ENCODE measurements at regions not wholly inside any gene's neighbourhood (a gene's known extent, or its start where the extent isn't known, plus 50 kb on each side); places are given as distances from the start of the nearest gene placed in this dataset.
"Not testable (repeated sequence)": the region's sequence is repeated elsewhere in the genome, so short reads cannot be mapped to it uniquely, and the experiment has no call there.

DNA sequence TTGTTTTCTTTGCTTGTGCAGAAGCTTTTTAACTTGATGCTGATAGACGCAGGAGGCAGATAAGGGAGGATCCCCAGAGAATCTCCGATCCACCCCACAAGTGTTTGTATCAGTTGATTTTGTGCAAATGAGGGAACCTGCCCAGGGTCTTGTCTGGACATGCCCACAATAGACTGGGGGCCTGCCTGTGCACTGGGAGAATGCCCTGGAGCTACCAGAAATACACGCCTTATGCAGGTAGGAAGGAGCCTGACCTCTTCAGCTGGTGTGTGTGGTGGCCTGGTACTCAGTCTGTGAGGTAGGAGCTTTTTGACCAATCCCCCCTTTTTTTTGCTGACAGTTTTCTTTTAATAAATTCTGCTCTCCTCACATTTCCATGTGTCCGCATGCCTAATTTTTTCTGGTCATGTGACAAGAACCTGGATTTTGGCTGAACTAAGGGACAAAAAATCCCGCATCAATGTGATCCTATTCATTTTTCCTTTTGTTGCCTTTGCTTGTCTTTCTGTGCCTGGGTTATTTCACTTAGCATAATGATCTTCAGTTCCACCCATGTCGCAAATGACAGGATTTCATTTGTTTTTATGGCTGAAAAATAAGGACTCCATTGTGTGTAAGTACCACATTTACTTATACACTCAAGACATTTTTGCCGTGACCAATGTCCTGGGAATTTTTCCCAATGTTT lies 430.6 kb upstream of the NRG3 start:
- no peak for DNase-seq (ENCODE audit: low spot score)

DNA sequence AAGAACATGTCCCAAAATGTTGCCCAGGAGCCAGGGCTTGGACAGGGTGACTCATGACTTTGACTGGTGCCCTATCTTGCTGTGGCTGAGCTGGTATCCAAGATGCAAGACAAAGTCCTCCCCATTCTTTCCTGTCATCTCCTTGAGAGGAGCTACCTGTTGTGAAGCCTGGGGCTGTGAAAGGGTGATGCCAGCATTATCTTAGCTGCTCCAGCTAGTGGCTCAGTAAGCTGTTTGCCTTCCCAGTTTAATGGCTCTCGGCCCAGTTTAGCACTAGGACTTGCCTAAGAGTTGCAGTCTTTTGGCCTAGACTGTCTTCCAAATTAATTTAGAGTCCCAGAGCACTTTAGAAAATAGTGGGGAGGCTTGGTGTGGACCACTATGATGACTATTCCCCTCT lies 424.3 kb upstream of the NRG3 start:
- no peak for DNase-seq (ENCODE audit: low spot score)

DNA sequence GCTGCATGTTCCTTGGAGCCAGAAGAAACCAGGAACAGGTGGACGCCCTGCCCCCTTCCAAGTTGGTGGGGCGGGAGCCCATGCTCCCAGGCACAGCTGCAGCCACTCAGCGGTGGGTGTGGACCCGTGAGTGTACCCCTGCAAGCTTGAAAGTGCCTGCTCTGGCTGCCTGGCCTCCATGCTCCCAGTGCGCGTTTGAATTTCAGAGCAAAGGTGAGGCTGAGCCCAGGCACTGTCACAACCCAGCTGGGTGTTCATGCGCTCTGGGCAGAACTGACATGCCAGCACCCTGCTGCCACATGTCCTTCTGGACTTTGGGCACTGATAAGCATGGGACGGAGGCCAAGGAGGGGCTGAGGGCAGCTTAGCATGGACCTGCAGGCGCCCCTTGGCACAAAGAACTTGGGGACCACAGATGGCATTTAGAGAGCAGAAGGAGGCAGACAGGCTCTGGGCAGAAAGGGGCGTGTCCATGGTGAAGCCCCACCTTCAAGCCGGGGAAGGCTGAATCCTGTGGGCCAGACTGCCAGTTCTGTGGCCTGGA lies 402.0 kb upstream of the NRG3 start:
- no peak for DNase-seq (ENCODE audit: low spot score)

DNA sequence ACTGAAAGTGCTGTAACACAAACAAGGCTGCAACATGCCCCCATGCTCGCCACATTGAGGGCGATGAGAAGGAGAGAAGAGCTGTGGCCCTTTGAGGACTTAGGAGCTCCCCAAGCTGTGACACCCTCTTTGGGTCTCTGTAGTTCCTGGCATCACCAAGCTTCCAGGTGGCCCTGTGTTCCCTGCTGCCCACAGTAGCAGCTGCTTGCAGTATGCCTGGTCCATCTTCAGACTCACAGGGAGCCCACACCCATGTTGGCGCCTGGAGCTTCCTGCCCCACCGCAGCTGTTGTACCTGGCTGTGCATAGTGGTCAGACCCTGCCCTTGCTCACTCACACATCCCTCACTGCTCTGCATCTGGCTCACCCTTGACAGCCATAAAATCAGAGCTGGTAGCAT lies 401.2 kb upstream of the NRG3 start:
- DNase-seq (ENCODE audit: low spot score): no peak

DNA sequence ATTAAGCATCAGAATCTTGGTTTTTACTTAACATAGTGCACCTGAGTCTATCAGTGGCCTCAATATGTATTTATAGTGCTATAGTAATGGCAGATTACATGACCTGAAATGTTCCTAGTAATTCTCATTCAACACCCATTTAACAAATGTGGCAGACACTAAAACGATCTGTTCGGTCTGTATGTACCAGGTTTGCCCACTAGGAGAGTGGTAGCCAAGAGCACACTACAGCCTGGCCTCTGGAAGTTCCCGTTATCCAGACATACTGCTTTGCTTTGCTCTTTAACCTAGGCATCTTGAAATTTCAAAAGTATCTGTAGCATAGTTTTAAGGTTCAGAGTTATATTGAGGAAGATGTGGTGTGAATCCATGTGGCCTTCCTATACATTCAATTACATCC lies 395.7 kb upstream of the NRG3 start:
- no peak for DNase-seq (ENCODE audit: low spot score)

DNA sequence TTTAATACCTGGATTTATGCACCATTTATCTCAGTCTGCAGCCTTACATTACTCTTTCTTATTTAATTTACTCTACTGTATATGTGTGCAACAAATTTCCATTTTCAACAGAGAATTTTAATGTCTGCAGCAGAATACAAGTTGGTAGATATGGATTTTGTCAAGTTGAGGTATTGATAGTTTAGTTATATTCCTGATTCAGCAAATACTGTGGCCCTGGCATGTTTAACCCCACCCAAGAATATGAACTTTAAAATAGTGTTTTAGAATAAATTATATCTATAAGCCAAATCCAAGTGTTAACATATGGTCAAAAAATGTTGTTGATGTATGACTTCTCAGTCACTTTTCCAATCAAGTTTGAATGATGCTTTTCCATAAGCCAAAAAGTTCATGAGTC lies 378.4 kb upstream of the NRG3 start:
- DNase-seq (ENCODE audit: low spot score): no peak

DNA sequence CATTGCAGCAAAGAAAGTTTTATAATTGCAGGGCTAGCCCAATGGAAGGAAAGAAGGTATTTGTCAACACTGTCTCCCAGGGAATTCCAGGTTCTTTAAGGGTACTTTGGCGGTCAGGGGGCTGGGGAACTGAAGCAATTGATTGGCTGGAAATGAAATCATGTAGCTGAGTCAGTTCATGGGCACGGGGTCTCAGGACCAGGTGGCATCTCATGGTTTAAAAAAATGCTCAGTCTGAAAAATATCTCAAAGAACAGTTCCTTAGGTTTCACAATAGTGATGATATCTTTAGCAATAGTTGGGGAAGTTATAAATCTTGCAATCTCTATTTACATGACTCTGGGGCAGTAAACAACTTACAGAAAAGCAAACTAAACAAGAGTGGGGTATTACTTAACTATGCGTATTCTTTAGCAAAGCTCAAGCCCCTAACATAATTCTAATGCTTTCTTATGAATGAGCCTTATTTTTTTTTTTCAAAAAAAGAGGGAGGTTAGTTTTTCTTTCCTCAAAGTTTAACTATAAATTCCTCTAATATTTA lies 376.9 kb upstream of the NRG3 start:
- DNase-seq (ENCODE audit: low spot score): no peak

DNA sequence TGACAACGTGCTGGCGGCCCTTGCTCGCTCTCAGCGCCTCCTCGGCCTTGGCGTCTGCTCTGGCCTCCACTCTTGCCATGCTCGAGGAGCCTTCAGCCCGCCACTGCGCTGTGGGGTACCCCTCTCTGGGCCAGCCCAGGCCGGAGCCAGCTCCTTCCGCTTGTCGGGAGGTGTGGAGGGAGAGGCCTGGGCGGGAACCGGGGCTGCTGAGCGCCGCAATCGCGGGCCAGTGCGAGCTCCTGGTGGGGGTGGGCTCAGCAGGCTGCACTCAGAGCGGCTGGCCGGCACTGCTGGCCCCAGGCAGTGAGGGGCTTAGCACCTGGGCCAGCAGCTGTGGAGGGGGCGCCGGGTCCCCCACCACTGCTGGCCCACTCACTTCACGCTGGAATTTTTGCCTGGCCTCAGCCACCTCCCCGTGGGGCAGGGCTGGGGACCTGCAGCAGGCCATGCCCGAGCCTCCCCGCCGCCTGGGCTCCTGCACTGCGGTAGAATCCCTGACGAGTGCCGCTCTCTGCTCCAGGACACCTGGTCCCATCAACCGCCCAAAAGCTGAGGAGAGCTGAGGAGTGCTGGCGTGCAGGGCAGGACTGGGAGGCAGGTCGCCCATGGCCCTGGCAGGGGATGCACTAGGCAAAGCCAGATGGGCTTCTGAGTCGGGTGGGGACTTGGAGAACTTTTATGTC lies 372.2 kb upstream of the NRG3 start:
- DNase-seq (ENCODE audit: low spot score): no peak

DNA sequence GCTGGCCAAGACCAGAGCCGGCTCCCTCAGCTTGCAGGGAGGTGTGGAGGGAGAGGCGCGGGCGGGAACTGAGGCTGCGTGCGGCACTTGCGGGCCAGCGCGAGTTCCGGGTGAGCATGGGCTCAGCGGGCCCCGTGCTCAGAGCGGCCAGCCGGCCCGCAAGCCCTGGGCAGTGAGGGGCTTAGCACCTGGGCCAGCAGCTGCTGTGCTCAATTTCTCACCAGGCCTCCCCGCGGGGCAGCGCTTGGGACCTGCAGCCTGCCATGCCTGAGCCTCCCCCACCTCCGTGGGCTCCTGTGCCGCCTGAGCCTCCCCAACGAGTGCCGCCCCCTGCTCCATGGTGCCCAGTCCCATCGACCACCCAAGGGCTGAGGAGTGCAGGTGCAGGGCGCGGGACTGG lies 369.2 kb upstream of the NRG3 start:
- not testable (repeated sequence) for DNase-seq (ENCODE audit: low spot score)

DNA sequence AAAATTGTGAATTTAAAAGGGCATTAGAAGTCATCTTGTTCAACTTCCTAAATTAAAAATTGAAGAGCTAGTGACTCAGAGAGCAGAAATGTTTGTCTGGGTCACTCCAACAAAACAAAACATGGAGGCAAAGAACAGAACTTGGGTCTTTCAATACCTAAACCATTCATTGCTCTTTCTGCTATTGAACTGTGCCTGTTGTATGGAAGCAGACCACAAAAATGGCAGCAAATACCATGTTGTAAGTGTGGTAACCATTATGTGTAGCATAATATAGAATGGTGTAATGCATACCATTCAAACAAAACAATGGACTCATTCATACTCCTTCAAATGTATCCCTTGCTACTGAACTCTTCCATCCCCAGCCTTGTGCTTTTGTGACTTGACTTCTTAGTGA lies 360.2 kb upstream of the NRG3 start:
- DNase-seq (ENCODE audit: low spot score): no peak

DNA sequence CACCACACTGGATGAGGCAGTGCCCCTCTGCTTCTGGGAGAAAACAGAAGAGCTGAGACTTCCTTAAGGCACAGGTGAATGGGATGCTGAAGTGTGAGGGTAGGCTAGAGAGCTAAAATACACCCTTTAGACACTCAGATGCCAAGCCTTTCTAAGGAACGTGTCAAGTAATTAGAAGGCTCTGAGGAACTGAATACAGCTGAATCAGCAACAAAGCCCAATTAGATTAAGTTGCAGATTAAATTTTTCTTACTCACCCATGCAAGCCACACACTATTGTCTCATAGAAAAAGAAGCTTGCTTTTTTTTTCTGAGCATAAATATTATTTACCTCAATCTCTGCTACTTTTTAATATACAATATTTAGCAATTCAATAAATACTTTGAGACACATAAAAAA lies 354.3 kb upstream of the NRG3 start:
- DNase-seq (ENCODE audit: low spot score): no peak

DNA sequence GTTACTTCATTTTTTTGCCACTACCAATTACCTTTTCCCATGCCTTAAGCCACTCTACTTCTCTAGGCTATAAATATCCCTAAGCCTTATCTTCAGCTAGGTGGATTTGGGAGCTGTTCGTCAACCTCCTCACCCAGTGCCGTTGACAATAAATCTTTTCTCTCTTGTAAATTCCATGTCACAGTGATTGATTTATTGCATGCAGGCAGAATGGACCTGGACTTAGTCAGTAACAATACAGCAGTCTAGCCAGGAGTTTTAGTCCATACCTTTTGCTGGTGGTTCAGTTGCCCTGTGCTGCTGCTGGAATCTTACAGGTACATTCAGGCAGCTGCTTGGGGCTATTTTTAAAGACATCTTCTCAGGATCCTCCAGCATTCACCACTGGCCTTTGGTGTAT lies 350.5 kb upstream of the NRG3 start:
- no peak for DNase-seq (ENCODE audit: low spot score)

DNA sequence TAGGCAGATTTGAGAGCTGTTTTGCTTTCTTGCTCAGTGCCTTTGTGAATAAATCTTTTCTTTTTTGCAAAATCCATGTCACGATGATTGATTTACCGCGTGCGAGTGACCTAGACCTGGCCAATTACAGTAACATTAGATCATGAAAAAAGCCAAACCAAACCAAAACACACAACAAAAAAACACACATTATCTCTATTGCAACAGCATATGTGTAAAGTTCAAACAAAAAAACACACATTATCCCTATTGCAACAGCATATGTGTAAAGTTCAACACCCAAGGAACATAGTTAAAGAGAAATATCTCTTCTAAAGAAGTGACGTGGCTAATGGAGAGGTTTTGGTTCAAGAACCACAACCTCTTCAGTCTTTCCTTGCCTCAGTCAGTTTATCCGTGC lies 342.6 kb upstream of the NRG3 start:
- DNase-seq (ENCODE audit: low spot score): no peak

DNA sequence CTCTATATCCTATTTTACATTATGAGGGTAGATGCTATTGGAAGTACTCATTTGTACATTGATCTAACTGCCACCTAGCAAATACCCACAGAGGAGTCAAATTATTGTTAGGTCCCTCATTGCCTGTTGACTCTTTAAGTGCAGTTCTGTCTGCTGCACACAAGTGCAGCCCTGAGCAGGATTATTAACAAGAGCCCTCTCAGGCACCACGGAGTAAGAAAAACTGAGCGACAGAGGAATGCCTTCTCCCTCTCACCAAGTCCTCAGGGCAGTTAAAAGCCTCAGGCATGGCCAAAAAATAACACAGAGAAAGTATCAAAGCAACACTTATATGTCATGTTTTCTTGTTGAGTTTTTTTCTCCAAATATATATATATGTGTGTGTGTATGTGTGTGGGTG lies 340.0 kb upstream of the NRG3 start:
- DNase-seq (ENCODE audit: low spot score): no peak

DNA sequence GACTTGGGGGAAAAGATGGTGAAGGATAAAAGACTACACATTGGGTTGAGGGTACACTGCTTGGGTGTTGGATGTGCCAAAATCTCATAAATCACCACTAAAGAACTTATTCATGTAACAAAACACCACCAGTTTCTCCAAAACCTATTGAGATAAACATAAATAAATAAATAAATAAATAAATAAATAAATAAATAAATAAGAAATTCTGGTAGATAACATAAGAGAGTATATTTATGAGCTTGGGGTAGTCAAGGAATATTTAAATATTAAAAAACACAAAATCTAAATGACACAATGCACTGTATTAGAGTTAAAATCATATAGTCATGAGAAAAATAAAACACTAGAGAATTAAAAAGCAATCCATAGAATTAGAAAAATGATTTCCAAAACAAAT lies 333.5 kb upstream of the NRG3 start:
- DNase-seq (ENCODE audit: low spot score): no peak

DNA sequence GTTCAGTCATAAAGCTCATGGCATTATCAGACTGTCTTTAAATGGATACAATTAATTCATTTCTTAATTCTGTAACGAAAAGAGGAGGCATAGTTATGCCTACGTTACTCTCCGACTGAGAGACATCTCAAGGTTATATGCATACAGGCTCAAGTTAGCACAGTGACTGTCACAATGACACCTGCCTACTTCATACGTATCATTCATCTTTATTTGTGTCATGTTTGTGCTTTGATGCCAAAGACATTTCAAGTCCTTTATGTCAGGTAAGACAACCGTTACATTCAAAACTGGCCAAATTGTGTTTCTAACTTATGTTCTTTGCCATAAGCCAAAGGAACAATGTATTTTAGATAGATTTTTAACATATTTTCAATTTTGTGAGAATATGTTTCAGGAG lies 328.8 kb upstream of the NRG3 start:
- DNase-seq (ENCODE audit: low spot score): no peak

DNA sequence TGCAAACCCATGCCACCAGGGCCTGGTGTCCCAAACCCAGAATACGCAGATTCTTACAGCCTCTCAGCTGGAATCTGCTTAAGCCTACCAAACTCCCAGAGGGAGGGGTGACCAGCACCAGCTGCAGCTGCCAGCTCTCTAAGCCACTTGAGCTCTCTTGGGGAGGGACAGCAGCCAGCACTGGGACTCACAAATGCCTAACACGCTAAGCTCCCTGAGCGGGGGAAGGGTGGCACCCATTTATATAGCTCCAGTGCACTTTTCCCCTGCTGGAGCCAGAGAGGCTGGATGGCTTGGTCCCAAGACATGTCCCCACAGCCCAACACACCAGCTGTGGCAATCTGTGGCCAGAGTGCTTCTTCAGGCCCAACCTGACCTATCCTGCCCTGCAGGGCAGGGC lies 326.8 kb upstream of the NRG3 start:
- DNase-seq (ENCODE audit: low spot score): no peak

DNA sequence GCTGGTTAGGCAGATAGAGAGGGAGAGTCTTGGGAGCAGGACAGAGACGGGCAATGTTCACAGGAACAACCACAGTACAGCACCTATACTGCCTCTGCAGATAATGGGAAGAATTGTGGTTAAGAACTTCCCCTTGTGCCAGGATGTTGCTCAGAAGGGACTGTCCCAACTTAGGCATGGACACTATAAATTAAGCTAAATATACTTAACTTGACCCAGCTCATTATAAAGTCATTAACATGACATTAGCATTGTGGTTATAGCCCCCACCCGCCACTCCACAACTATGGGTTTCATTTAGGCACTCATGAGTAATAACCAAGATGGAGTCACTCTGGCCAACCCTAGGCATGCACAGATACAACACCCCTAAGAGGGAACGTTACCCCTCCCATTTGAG lies 310.9 kb upstream of the NRG3 start:
- DNase-seq (ENCODE audit: low spot score): no peak

DNA sequence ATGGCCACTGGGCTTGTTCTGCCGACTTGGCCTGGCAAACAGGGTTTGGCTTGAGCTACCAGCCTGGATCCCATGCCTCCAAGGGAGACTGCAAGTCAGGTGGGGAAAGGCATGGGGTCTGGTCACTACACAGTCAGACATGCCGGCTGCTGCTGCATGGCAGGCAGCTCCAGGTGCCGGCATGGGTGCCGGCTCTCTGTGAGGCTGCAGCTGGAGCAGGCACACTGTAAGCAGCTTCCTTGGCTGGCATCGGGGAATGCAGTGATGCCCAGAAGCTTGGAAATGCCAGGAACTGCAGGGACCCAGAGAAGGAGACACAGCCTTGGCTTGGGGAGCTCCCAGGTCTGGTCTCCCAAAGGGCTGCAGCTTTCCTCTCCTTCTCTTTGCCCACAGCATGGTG lies 305.5 kb upstream of the NRG3 start:
- no peak for DNase-seq (ENCODE audit: low spot score)

DNA sequence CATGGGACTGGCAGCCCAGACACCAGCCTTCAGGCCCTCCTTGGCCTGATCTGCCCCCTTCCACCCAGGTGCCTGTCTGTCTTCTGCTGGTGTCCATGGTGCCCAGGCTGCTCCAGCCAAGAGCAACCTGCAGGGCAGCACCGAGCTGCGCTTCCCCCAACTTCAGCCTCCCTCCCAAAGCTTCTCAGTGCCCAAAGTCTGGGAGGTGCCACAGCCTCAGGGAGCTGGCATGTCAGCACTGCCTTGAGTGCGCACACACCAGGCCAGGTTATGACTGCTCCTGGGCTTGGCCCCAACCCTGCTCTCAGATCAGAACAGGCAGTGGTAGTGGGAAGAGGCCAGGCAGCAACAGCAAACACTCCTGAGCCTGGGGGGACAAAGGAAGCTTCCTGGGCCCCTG lies 304.6 kb upstream of the NRG3 start:
- DNase-seq (ENCODE audit: low spot score): no peak

DNA sequence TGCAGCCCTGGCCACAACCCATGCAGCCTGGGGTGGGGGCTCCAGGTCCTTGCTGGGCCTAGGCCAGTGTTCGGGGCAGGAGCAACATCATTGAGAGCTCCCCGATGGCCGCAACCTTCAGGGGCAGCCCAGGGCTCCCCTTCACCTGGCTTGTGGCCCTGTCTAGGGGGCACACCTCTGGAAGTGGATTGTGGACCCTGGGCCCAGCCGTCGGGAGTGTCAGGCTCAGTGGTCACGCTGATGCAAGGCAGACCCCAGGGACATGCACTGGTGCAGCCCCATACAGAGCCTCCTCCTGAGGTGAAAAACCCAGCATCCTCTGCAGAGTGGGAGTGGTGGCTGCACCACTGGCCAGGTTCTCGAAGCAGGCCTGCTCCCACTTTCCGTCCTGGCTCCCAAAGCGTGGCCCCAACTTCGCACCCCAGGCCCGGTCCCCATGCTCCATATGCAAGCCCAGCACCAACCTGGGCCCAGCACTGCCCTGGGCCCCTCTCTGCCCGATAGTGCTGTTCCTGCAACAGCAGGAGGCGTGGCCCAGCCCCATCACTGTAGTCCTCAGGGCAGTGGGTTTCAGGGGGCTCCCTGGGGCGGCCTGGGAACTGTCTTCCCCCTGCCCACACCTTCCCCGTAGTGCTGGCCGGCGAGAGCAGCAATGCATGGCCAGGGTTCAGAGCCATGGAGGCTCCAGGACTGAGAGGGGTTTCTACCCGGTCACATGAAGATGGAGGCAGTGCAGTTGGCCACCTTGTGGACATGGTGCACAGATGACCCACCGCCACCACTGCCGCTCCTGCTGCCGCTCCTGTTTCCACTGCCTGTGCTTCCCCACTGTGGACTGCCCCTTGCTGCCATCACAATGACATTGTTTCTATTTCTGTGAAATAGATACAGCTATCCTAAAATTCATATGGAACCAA lies 303.9 kb upstream of the NRG3 start:
- no peak for DNase-seq (ENCODE audit: low spot score)

DNA sequence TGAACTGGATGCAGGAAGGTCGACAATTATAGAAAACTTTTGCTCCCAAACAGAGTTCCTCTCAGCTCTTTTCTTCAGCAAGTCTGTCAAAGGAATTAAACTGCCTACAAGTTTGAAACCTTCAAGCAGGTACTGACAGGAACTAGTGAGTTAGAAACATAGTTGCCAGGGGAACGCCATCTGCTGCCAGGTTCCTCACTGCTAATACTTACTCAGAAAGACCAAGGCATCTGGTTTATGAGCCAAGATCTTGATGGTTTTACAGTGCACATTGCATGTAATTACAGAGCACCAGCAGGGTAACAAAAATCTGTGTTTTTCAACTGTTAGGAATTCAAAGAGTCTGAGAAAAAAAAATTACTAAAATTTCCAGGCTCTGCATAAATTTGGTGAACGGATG lies 300.0 kb upstream of the NRG3 start:
- DNase-seq (ENCODE audit: low spot score): no peak

DNA sequence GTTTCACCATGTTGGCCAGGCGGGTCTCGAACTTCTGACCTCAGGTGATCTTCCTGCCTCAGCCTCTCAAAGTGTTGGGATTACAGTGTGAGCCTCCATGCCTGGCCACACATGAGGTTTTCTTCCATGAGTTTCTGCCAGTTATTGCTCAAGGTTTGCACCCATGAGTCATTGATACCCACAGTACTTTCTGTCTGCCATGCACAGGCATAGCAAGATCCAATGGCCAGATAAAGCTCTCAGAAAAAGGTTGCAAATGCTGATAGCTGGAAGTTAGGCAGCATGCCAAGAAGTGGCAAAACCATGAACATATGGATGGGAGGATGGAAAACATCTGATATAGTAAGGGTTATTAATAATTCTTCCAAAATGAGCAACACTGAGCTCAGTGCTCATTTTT lies 298.7 kb upstream of the NRG3 start:
- no peak for DNase-seq (ENCODE audit: low spot score)
